ENCODE measurements at regions not wholly inside any gene's neighbourhood (a gene's known extent, or its start where the extent isn't known, plus 50 kb on each side); places are given as distances from the start of the nearest gene placed in this dataset.
A peak's percentile ranks its signal among the peaks of the same experiment; 100 is the strongest.

GRCh38 chr2:217434180-217434975 is 568.4 kb downstream of the TNS1 start:
- DNase-seq, result peak; percentile 96

- DNase-seq, result no peak
Observed at GRCh38 chr2:217433522-217433921, 569.3 kb downstream of the TNS1 start.

- no peak for DNase-seq
Observed at GRCh38 chr2:217431577-217432269, 571.1 kb downstream of the TNS1 start.

GRCh38 chr2:217430916-217431576 is 571.2 kb upstream of the TNP1 start:
- DNase-seq, result no peak

- no peak for DNase-seq
Observed at GRCh38 chr2:217429981-217430500, 570.2 kb upstream of the TNP1 start.

DNA sequence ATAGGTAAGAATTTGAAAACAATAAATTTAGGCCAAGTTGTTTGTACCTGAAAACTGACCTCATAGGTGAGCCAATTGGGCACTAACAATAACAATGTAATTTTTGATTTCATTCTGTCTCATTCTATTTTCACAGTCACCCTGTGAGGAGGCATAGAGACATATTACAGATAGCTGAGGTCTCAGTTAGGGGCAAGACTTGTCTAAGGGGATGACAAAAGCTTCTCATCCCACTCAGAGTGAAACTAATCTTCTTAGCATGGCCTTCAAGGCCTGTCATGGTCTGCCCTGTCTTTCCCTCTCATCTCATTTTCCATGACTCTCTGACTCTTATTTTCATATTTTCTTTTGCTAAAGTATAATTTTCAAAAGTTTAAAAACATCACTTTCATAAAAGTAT is 562.0 kb upstream of the TNP1 start:
- DNase-seq, result no peak

- no peak for DNase-seq
Observed at GRCh38 chr2:217420854-217421253, 561.0 kb upstream of the TNP1 start.

DNA sequence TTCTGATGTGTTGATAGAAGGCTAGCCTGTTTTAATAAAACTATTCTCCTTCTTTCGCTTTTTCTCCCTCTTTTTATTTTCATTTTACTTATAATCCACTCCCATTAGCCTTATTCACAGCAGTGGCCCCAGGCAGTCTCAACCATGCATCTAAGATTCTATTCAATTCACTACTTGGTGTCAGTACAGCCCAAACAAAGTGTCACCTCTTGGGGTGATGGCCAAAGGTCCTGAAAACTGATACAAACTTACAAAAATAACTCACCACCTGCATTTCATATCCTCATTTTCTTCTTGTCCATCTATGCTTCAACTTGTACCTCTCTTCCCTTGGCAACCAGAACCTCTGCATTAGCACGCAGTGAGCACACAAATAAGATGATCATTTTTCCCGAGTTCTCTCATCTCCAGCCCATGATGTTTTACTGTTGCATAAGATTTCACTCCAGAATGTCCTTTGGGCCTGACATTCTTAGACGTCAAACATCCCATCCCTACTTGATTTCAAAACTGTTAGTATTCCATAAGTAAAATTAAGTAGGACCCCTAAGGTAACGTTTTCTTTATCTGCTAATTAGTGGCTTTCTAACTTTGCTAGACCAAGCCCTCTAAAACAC is 559.3 kb upstream of the TNP1 start:
- DNase-seq, result no peak

DNA sequence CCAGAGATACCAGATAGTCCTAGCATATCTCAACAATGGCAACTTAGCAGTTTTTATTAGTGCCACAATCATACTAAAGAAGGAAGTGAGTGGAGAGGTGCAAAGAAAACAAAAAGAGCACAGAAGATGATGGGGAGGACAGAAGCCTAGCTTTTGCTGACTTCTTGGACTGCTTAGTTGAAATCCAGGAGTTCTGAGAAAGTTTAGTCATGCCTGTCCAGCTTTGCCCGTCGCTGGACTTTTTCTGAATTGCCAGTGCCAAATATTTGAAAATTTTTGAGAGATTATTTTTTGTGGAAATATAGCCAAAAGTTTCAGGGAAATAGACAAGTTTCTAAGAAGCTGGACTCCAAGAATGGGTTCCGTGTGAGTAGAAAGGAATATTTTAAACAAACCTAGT is 558.7 kb upstream of the TNP1 start:
- no peak for DNase-seq

- DNase-seq, result no peak
Observed at GRCh38 chr2:217418090-217418489, 558.2 kb upstream of the TNP1 start.

- no peak for DNase-seq
Observed at GRCh38 chr2:217417536-217417935, 557.7 kb upstream of the TNP1 start.

DNA sequence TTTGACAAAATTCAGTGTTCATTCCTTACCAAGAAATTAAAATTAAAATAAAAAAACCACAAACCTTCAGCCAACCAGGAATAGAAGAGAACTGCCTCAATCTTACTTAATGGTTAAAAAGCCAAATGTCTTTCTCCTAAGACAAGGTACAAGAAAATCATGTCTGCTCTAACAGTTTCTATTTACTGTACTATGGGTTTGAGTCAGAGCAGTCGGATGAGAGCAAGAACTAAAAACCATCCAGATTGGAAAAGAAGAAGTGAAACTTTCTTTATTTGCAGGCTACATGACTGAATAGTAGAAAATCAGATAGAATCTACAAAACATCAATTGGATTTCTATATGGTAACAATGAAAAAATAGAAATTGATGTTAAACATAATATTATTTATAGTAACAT is 555.5 kb upstream of the TNP1 start:
- DNase-seq, result no peak

GRCh38 chr2:217414429-217414828 is 554.6 kb upstream of the TNP1 start:
- DNase-seq, result no peak

GRCh38 chr2:217413193-217413592 is 553.3 kb upstream of the TNP1 start:
- no peak for DNase-seq

DNA sequence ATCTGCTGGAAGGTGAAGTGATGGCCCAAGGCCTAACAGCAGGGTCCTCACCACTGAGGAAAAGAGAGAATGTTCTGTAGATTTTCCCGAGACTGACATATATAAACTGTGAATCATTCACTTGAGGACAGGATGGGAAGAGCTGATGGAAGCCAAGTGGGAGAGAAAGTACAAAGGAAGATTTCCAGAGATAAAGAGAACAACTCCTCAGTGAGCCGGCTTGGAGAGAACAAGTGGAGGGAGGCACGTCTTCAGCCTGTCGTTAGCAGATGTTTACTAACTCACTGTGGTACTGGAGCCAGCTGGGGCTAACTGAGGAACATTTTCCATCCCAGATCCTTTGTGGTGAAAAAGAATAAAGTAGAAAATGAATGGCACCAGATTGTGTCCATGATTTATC is 552.9 kb upstream of the TNP1 start:
- no peak for DNase-seq

- no peak for DNase-seq
Observed at GRCh38 chr2:217412277-217412676, 552.4 kb upstream of the TNP1 start.

DNA sequence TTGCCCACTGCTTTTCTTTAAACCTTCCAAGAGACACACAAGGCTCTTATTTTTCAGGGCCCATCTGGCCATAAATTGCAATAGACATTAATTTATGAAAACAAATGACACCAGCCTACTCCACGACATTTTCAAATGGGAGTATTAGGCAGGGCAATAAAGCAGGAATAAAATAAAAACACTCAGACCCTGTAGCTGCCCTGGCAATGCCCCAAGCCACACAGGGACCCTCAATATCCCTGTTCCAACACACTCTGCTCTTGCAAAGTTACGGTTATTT is 550.8 kb upstream of the TNP1 start:
- DNase-seq, result no peak

DNA sequence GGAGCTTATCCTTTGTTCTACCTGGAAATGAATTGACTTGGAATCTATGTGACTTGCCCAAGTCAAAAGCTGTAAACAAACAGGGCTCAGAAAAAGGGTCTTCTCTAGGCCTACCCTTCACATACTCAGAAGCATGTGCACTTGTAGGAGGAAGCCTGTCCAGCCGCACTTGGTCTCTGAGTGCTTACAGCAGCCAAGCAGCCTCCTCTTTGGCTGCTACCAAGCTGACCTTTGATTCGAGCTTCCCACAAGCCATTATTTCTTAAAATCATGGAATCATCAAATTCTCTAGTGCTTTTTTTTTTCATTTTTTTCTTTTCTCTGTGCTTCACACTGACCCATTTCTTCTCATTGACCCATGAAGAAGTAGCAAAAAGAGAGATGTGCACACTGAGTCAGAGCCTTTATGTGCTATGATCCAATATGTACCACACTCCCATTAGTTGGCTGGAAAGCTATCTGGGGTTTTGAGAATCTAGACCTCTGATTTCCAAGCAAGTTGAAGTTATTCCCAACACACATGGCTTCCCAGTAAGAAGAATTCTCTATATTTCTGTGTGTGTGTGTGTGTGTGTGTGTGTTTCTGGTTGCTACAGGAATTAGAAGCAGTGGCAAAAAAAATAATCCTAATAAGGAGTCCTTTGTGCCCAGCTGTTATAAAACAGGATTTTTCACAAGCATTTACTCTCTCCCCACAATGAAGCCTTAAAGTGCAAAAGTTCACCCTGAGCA is 550.3 kb upstream of the TNP1 start:
- DNase-seq, result peak; percentile 40

- no peak for DNase-seq
Observed at GRCh38 chr2:217407362-217407761, 547.5 kb upstream of the TNP1 start.

DNA sequence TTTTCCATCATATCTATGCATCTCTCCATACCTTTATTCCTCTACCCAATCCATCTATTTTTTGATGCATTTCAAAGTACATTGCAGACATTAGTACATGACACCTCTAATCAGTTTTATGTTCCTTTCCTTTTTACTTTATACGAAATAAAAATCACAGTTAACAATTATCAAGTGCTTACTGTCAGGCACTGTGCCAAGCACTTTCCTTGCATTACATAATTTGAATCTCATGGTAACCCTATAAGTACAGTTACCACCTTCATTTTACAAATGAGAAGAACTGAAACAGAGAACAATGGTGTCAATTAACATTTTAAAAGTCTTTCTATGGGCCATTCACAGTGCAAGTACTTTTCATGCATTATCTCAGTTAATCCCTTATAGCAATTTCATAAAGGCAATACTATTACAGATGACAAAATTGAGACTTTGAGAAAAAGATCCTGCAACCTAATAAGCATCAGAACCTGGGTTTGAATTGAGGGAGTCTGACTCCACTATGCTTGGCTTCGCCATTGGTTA is 544.4 kb upstream of the TNP1 start:
- no peak for DNase-seq

- peak; percentile 64 for DNase-seq
Observed at GRCh38 chr2:217402761-217403383, 543.0 kb upstream of the TNP1 start.

- no peak for DNase-seq
Observed at GRCh38 chr2:217402144-217402543, 542.3 kb upstream of the TNP1 start.
